H1 (cell line): ENCODE measurements at regions not wholly inside any gene's neighbourhood (a gene's known extent, or its start where the extent isn't known, plus 50 kb on each side); places are given as distances from the start of the nearest gene placed in this dataset.

Source experiments
- CTCF ChIA-PET: fragments of 300-600 bp; sonication (Branson Sonifier 250); formaldehyde crosslinking; loops from one replicate; lab custom pipeline; 2021; ENCODE audit not compliant: partially characterized antibody; lab: Charles Lee
- POLR2A ChIA-PET: fragments of 300-600 bp; sonication (Branson Sonifier 250); formaldehyde crosslinking; loops from one replicate; lab custom pipeline; 2021; ENCODE audit warnings: inconsistent platforms; ENCODE audit not compliant: partially characterized antibody; lab: Charles Lee
- DNase-seq, 2 experiments: peaks; one replicate each; pipeline versions ENCODE4 v3.0.0 to v3.0.0-alpha.2; 2010 to 2022; ENCODE audit warnings: low spot score in 2 of 2, low read depth in 1 of 2, mixed read lengths in 1 of 2
- FAIRE-seq: peaks from 2 replicates; lab custom pipeline; 2011; peaks lifted over from hg19 to GRCh38; lab: Jason Lieb, UNC
- H2AFZ ChIP-seq: 2 replicates; pipeline ENCODE4 v1.8.1; 2012; ENCODE audit warnings: low read length, inconsistent platforms
- H2AK5ac ChIP-seq: 2 replicates; pipeline ENCODE4 v1.6.1; 2013; ENCODE audit warnings: low read depth, low read length
- H2BK120ac ChIP-seq: replicated peaks from 2 replicates; pipeline ENCODE3; 2013; ENCODE audit warnings: low read depth, low read length, inconsistent platforms
- H2BK12ac ChIP-seq: 2 replicates; pipeline ENCODE4 v1.6.1; 2013; ENCODE audit warnings: low read depth, low read length
- H2BK15ac ChIP-seq: 2 replicates; pipeline ENCODE4 v1.6.1; 2013; ENCODE audit warnings: low read length
- H2BK20ac ChIP-seq: 2 replicates; pipeline ENCODE4 v1.6.1; 2013; ENCODE audit warnings: low read length
- H2BK5ac ChIP-seq: 2 replicates; pipeline ENCODE4 v1.6.1; 2013; ENCODE audit warnings: low read depth, low read length
- H3K14ac ChIP-seq: 2 replicates; pipeline ENCODE4 v1.6.1; 2013; ENCODE audit warnings: inconsistent platforms; ENCODE audit not compliant: insufficient read length
- H3K18ac ChIP-seq: 2 replicates; pipeline ENCODE4 v1.6.1; 2013; ENCODE audit warnings: low read length; ENCODE audit errors: extremely low read depth
- H3K23ac ChIP-seq: 2 replicates; pipeline ENCODE4 v1.6.1; 2013; ENCODE audit warnings: inconsistent platforms; ENCODE audit not compliant: insufficient read length
- H3K23me2 ChIP-seq: 2 replicates; pipeline ENCODE4 v1.6.1; 2013; ENCODE audit warnings: low read depth, low read length
- H3K27ac ChIP-seq: 2 replicates; pipeline ENCODE4 v1.6.1; 2011; ENCODE audit warnings: low read depth, low read length, inconsistent platforms
- H3K27me3 ChIP-seq, 4 experiments: replicated peaks in 1 of 4; 1 replicate in 1 of 4; 2 replicates in 3 of 4; pipeline versions ENCODE4 v1.6.1 to v1.8.1; 2011 to 2013; ENCODE audit warnings: low read length in 3 of 4, mild to moderate bottlenecking in 3 of 4, inconsistent platforms in 2 of 4, mixed read lengths in 2 of 4, moderate library complexity in 1 of 4; ENCODE audit not compliant: control insufficient read depth in 3 of 4, insufficient read depth in 3 of 4; ENCODE audit errors: extremely low read depth in 1 of 4
- H3K36me3 ChIP-seq, 4 experiments: 2 replicates each; pipeline versions ENCODE4 v1.6.1 to v1.8.1; 2011 to 2013; ENCODE audit warnings: mild to moderate bottlenecking in 4 of 4, low read length in 3 of 4, moderate library complexity in 2 of 4, control low read depth in 1 of 4, inconsistent platforms in 1 of 4; ENCODE audit not compliant: insufficient read depth in 4 of 4, control insufficient read depth in 2 of 4
- H3K4ac ChIP-seq: replicated peaks from 2 replicates; pipeline ENCODE3; 2013; ENCODE audit warnings: low read length, low read depth, mixed read lengths, inconsistent platforms; ENCODE audit not compliant: insufficient read length
- H3K4me1 ChIP-seq, 4 experiments: replicated peaks in 1 of 4; 1 replicate in 1 of 4; 2 replicates in 3 of 4; pipeline versions ENCODE4 v1.6.1 to v1.8.1; 2011 to 2013; ENCODE audit warnings: low read length in 3 of 4, inconsistent platforms in 2 of 4, mixed read lengths in 1 of 4; ENCODE audit not compliant: insufficient read depth in 4 of 4, control insufficient read depth in 3 of 4
- H3K4me2 ChIP-seq, 2 experiments: 2 replicates each; pipeline versions ENCODE4 v1.6.1 to v1.8.1; 2011 to 2013; ENCODE audit warnings: low read depth in 2 of 2, low read length in 2 of 2, control low read depth in 1 of 2, inconsistent platforms in 1 of 2, mild to moderate bottlenecking in 1 of 2; ENCODE audit not compliant: insufficient read depth in 1 of 2
- H3K4me3 ChIP-seq, 4 experiments: fragments of 200-600, 300-600 bp in 1 of 4; sonication (generic), shearing (Covaris generic), sonication (Bioruptor Twin) in 1 of 4; 2 replicates each; pipeline versions ENCODE4 v1.5.1 to v1.8.1; 2011 to 2016; ENCODE audit warnings: low read length in 4 of 4, low read depth in 3 of 4, control low read depth in 2 of 4, inconsistent platforms in 2 of 4, mild to moderate bottlenecking in 2 of 4, mixed read lengths in 1 of 4, moderate library complexity in 1 of 4; ENCODE audit not compliant: insufficient read depth in 2 of 4; ENCODE audit errors: extremely low read depth in 1 of 4
- H3K56ac ChIP-seq: replicated peaks from 2 replicates; pipeline ENCODE3; 2013; ENCODE audit warnings: low read depth, mild to moderate bottlenecking, mixed read lengths, low read length, inconsistent platforms; ENCODE audit not compliant: insufficient read length
- H3K79me1 ChIP-seq: 2 replicates; pipeline ENCODE4 v1.6.1; 2013; ENCODE audit warnings: low read depth, low read length, control low read depth
- H3K79me2 ChIP-seq, 2 experiments: 2 replicates each; pipeline versions ENCODE4 v1.6.1 to v1.8.1; 2012 to 2013; ENCODE audit warnings: low read length in 2 of 2, mild to moderate bottlenecking in 2 of 2, inconsistent platforms in 1 of 2; ENCODE audit not compliant: insufficient read depth in 2 of 2, control insufficient read depth in 1 of 2
- H3K9ac ChIP-seq, 4 experiments: replicated peaks in 1 of 4; 1 replicate in 1 of 4; 2 replicates in 3 of 4; pipeline versions ENCODE4 v1.6.1 to v1.8.1; 2011 to 2013; ENCODE audit warnings: low read depth in 3 of 4, low read length in 3 of 4, control low read depth in 2 of 4, mild to moderate bottlenecking in 2 of 4, moderate library complexity in 2 of 4, inconsistent platforms in 1 of 4; ENCODE audit errors: extremely low read depth in 1 of 4
- H3K9me3 ChIP-seq, 2 experiments: 2 replicates each; pipeline versions ENCODE4 v1.6.1 to v1.8.1; 2012 to 2013; ENCODE audit warnings: mild to moderate bottlenecking in 2 of 2, moderate library complexity in 2 of 2, control low read depth in 1 of 2, inconsistent platforms in 1 of 2, low read depth in 1 of 2, low read length in 1 of 2, mixed read lengths in 1 of 2; ENCODE audit not compliant: insufficient read depth in 2 of 2
- H4K20me1 ChIP-seq, 2 experiments: replicated peaks in 1 of 2; 2 replicates each; pipeline versions ENCODE3 to v1.8.1; 2011 to 2013; ENCODE audit warnings: inconsistent platforms in 2 of 2, low read length in 2 of 2, mild to moderate bottlenecking in 1 of 2; ENCODE audit not compliant: insufficient read depth in 2 of 2, control insufficient read depth in 1 of 2
- H4K5ac ChIP-seq: 2 replicates; pipeline ENCODE4 v1.6.1; 2013; ENCODE audit warnings: low read length, low read depth, mixed read lengths, inconsistent platforms; ENCODE audit not compliant: insufficient read length
- H4K8ac ChIP-seq: 2 replicates; pipeline ENCODE4 v1.8.0; 2013; ENCODE audit warnings: mild to moderate bottlenecking, moderate library complexity, low read length, inconsistent platforms; ENCODE audit not compliant: insufficient read depth; ENCODE audit errors: extremely low read depth
- H4K91ac ChIP-seq: replicated peaks from 2 replicates; pipeline ENCODE3; 2013; ENCODE audit warnings: low read length, mixed read lengths, inconsistent platforms; ENCODE audit not compliant: insufficient read length
- BACH1 ChIP-seq: IDR thresholded peaks from 2 replicates; pipeline ENCODE4 v1.6.1; 2012; ENCODE audit warnings: low read length, improper control_type of control experiment
- CREB1 ChIP-seq: IDR thresholded peaks from 2 replicates; pipeline ENCODE4 v1.6.1; 2012; ENCODE audit warnings: inconsistent platforms
- HDAC2 ChIP-seq, 2 experiments: fragments of 300-600 bp in 1 of 2; sonication (generic) in 1 of 2; IDR thresholded peaks; 2 replicates each; pipeline ENCODE4 v1.6.1; 2011 to 2012; ENCODE audit warnings: low read depth in 2 of 2, low read length in 2 of 2, mild to moderate bottlenecking in 2 of 2, moderate library complexity in 2 of 2, borderline replicate concordance in 1 of 2, inconsistent platforms in 1 of 2
- KDM1A ChIP-seq: fragments of 200-600, 300-600 bp; sonication (generic); IDR thresholded peaks from 2 replicates; pipeline ENCODE4 v1.7.1; 2016; ENCODE audit warnings: mild to moderate bottlenecking, low read length, borderline replicate concordance
- KDM4A ChIP-seq: IDR thresholded peaks from one replicate; pipeline ENCODE4 v1.7.1; 2012; ENCODE audit warnings: low read depth, mild to moderate bottlenecking, moderate library complexity, low read length, inconsistent platforms; ENCODE audit not compliant: severe bottlenecking
- MAX ChIP-seq: IDR thresholded peaks from 2 replicates; pipeline ENCODE4 v1.6.1; 2012; ENCODE audit warnings: inconsistent platforms
- NANOG ChIP-seq: IDR thresholded peaks from 2 replicates; pipeline ENCODE4 v1.6.1; 2011; ENCODE audit warnings: low read length, low read depth, mild to moderate bottlenecking, inconsistent platforms; ENCODE audit not compliant: insufficient read depth, poor library complexity, severe bottlenecking
- NRF1 ChIP-seq: IDR thresholded peaks from 2 replicates; pipeline ENCODE4 v1.6.1; 2011; ENCODE audit warnings: mild to moderate bottlenecking, low read depth, low read length, improper control_type of control experiment
- RXRA ChIP-seq: IDR thresholded peaks from 2 replicates; pipeline ENCODE4 v1.6.1; 2011; ENCODE audit warnings: low read depth, mild to moderate bottlenecking, low read length, moderate library complexity; ENCODE audit not compliant: insufficient read depth
- SIX5 ChIP-seq: IDR thresholded peaks from 2 replicates; pipeline ENCODE4 v1.6.1; 2011; ENCODE audit warnings: mild to moderate bottlenecking, low read depth, low read length
- SP4 ChIP-seq: IDR thresholded peaks from 2 replicates; pipeline ENCODE4 v1.6.1; 2012; ENCODE audit warnings: low read length, inconsistent platforms
- SUZ12 ChIP-seq: fragments of 200-600 bp; sonication (generic); IDR thresholded peaks from 2 replicates; pipeline ENCODE4 v1.6.1; 2012; ENCODE audit warnings: mild to moderate bottlenecking, inconsistent platforms, low read length, moderate library complexity, mixed read lengths
- YY1 ChIP-seq: IDR thresholded peaks from 2 replicates; pipeline ENCODE4 v1.6.1; 2011; ENCODE audit warnings: low read depth, mild to moderate bottlenecking, low read length
- ZNF274 ChIP-seq: IDR thresholded peaks from 2 replicates; pipeline ENCODE4 v1.7.0; 2012; ENCODE audit warnings: low read length, borderline replicate concordance; ENCODE audit errors: extremely low read depth
- WGBS, 2 experiments: shearing (Covaris generic) in 1 of 2; methylation state at CpG; one replicate each; pipeline versions ENCODE4 v1.1.6 to v1.1.7; 2013 to 2015; ENCODE audit warnings: low lambda C conversion rate in 2 of 2, mixed read lengths in 2 of 2, inconsistent platforms in 1 of 2, low coverage in 1 of 2, missing lambda C conversion rate in 1 of 2; ENCODE audit not compliant: insufficient replicate concordance in 2 of 2, insufficient coverage in 1 of 2, insufficient read length in 1 of 2; ENCODE audit errors: extremely low coverage in 1 of 2, missing lambda C conversion rate in 1 of 2; 5-methylcytosine and 5-hydroxymethylcytosine counted together

GRCh38 chr17:62125307-62125706 is 60.2 kb upstream of the MED13 start:
- Histone ChIP-seq H3K9me3 (no peaks in the 10 kb centered on the region), H2BK15ac (no peak overlapping the region), H3K18ac (no peak overlapping the region), H4K5ac (no peak overlapping the region), H2BK20ac (no peak overlapping the region), H3K14ac (no peak overlapping the region), H3K4me1 (no peaks in the 10 kb centered on the region), H4K8ac (no peak overlapping the region), H3K23me2 (no peaks in the 10 kb centered on the region), H4K20me1 (no peaks in the 10 kb centered on the region), H3K4me2 (no peak overlapping the region), H3K27me3 (no peaks in the 10 kb centered on the region), H2BK5ac (no peak overlapping the region), H3K23ac (no peak overlapping the region), H4K91ac (no peak overlapping the region), H2BK12ac (no peak overlapping the region), H2AK5ac (no peak overlapping the region), H2BK120ac (no peak overlapping the region), H3K4me3 (no peak overlapping the region), H2AFZ (peak overlapping the region; percentile 25; the same call in 1 of the 2 replicates), H3K9ac (no peak overlapping the region), H3K56ac (no peak overlapping the region), H3K79me1 (no peaks in the 10 kb centered on the region), H3K36me3 (no peaks in the 10 kb centered on the region), H3K4ac (no peak overlapping the region), H3K27ac (no peak overlapping the region), H3K79me2 (no peaks in the 10 kb centered on the region)
- 95% methylated on average over 5 of the region's 5 CpGs; no CpG with 5 or more reads in 1 of the 2 experiments for WGBS, 2 experiments
- FAIRE-seq = no peak
- ChIA-PET POLR2A (no interaction called here), CTCF (interaction anchor here (1.1 kb wide), 1 partner anchor 14 kb away, joined by 4 read pairs; no protein-coding TSS in a partner anchor)
- TF ChIP-seq BACH1 = no peak
- TF ChIP-seq NANOG = no peak
- no peak for TF ChIP-seq ZNF274
- TF ChIP-seq SIX5 = no peak
- no peak for TF ChIP-seq SP4
- TF ChIP-seq HDAC2 (IDR thresholded peaks at IDR 0.05; ENCODE audit: borderline replicate concordance in 1 of 2, low read depth in 2 of 2, low read length in 2 of 2) = no peak
- no peak for TF ChIP-seq NRF1
- TF ChIP-seq RXRA = no peak
- TF ChIP-seq KDM4A = no peak
- no peak for TF ChIP-seq SUZ12
- no peak for TF ChIP-seq CREB1
- no peak for TF ChIP-seq YY1
- TF ChIP-seq KDM1A = no peak
- no peak for TF ChIP-seq MAX
- no peak for DNase-seq
